ENCODE measurements at regions not wholly inside any gene's neighbourhood (a gene's known extent, or its start where the extent isn't known, plus 50 kb on each side); places are given as distances from the start of the nearest gene placed in this dataset.

DNA sequence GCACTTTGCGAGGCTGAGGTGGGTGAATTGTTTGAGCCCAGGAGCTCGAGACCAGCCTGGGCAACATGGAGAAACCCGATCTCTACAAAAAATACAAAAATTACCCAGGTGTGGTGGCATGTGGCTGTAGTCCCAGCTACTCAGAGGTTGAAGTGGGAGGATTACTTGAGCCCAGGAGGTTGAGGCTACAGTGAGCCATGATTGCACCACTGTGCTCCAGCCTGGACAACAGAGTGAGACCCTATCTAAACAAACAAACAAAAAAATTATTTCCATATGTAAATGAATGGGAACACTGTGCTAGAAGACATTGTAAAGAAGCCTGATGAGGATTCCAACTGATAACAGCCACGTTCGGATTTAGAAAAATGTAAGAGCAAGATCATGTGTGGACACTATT is 154.2 kb downstream of the ZFP64 start:
- TF ChIP-seq POLR2AphosphoS5 (IDR thresholded peaks at IDR 0.05) (no peak), EP300 (IDR thresholded peaks at IDR 0.05; ENCODE audit: low read depth) (no peak), POLR2A (IDR thresholded peaks at IDR 0.05) (no peak)

Data from transverse colon (tissue), 3 donors.